GM06990 (cell line): ENCODE measurements at regions not wholly inside any gene's neighbourhood (a gene's known extent, or its start where the extent isn't known, plus 50 kb on each side); places are given as distances from the start of the nearest gene placed in this dataset.

Source experiments
- DNase-seq: peaks from one replicate; pipeline ENCODE4 v3.0.0-alpha.2; 2011; ENCODE audit not compliant: insufficient read length; ENCODE audit errors: extremely low read depth
- H3K27me3 ChIP-seq: replicated peaks from 2 replicates; pipeline ENCODE4 v1.6.0; 2011; ENCODE audit warnings: low read length; ENCODE audit not compliant: control insufficient read depth, insufficient read depth
- H3K36me3 ChIP-seq: 2 replicates; pipeline ENCODE4 v1.5.1; 2011; ENCODE audit warnings: low read length; ENCODE audit not compliant: control insufficient read depth, insufficient read depth
- H3K4me3 ChIP-seq: replicated peaks from 2 replicates; pipeline ENCODE4 v1.5.1; 2011; ENCODE audit warnings: low read depth, mild to moderate bottlenecking, control low read depth, low read length
- CTCF ChIP-seq: IDR thresholded peaks from 2 replicates; pipeline ENCODE4 v1.5.1; 2011; ENCODE audit warnings: low read length, control low read depth, mild to moderate bottlenecking, inconsistent platforms; ENCODE audit not compliant: insufficient read depth, poor library complexity, severe bottlenecking

GRCh38 chr9:79268806-79269205, 303.0 kb upstream of the TLE4 start:
- no peak for DNase-seq
- Histone ChIP-seq H3K27me3 (no peaks in the 10 kb centered on the region), H3K4me3 (no peak overlapping the region), H3K36me3 (no peaks in the 10 kb centered on the region)
- no peak for TF ChIP-seq CTCF

- TF ChIP-seq CTCF: no peak
- Histone ChIP-seq H3K36me3 (no peaks in the 10 kb centered on the region), H3K27me3 (no peaks in the 10 kb centered on the region), H3K4me3 (no peak overlapping the region)
- no peak for DNase-seq
These were observed 298.5 kb upstream of the TLE4 start for GRCh38 chr9:79273311-79273710.

- TF ChIP-seq CTCF: no peak
- H3K4me3 ChIP-seq: no peak overlapping the region
- H3K36me3 ChIP-seq: no peaks in the 10 kb centered on the region
- DNase-seq: no peak
- no peaks in the 10 kb centered on the region for H3K27me3 ChIP-seq
These were observed 292.4 kb upstream of the TLE4 start for GRCh38 chr9:79279356-79279755.

GRCh38 chr9:79280691-79281090, 291.1 kb upstream of the TLE4 start:
- DNase-seq: no peak
- no peak for TF ChIP-seq CTCF
- no peak overlapping the region for H3K4me3 ChIP-seq
- no peaks in the 10 kb centered on the region for H3K36me3 ChIP-seq
- no peaks in the 10 kb centered on the region for H3K27me3 ChIP-seq

GRCh38 chr9:79284081-79284480, 287.7 kb upstream of the TLE4 start:
- no peaks in the 10 kb centered on the region for H3K27me3 ChIP-seq
- no peaks in the 10 kb centered on the region for H3K36me3 ChIP-seq
- DNase-seq: no peak
- no peak for TF ChIP-seq CTCF
- H3K4me3 ChIP-seq: no peak overlapping the region

GRCh38 chr9:79286992-79287707, 284.6 kb upstream of the TLE4 start:
- TF ChIP-seq CTCF: no peak
- H3K4me3 ChIP-seq: no peak overlapping the region
- no peaks in the 10 kb centered on the region for H3K36me3 ChIP-seq
- H3K27me3 ChIP-seq: no peaks in the 10 kb centered on the region
- DNase-seq: no peak
